Right atrium auricular region (tissue), 2 donors: ENCODE measurements at regions not wholly inside any gene's neighbourhood (a gene's known extent, or its start where the extent isn't known, plus 50 kb on each side); places are given as distances from the start of the nearest gene placed in this dataset.

ENCODE experiments used
- DNase-seq: peaks from one replicate; pipeline ENCODE4 v3.0.0-alpha.2; 2019; ENCODE audit warnings: low spot score
- H3K27ac ChIP-seq, 2 donors: fragments of 200-600 bp; sonication (generic); 1 replicate in 1 of 2; 2 replicates in 1 of 2; pipeline ENCODE4 v1.5.1; 2016 to 2019
- H3K27me3 ChIP-seq, 2 donors: fragments of 200-600 bp; sonication (generic); one replicate each; pipeline versions ENCODE4 v1.5.1 to v1.6.0; 2017 to 2019
- H3K36me3 ChIP-seq: fragments of 200-600 bp; sonication (generic); one replicate; pipeline ENCODE4 v1.5.1; 2016
- H3K4me1 ChIP-seq, 2 donors: fragments of 200-600 bp; sonication (generic); one replicate each; pipeline versions ENCODE4 v1.5.1 to v1.6.0; 2017 to 2019
- H3K4me3 ChIP-seq, 2 donors: fragments of 200-600 bp; sonication (generic); 1 replicate in 1 of 2; 2 replicates in 1 of 2; pipeline ENCODE4 v1.5.1; 2017 to 2019; ENCODE audit warnings: mild to moderate bottlenecking in 1 of 2, moderate library complexity in 1 of 2
- H3K9me3 ChIP-seq, 2 donors: fragments of 200-600 bp; sonication (generic); one replicate each; pipeline ENCODE4 v1.5.1; 2019
- CTCF ChIP-seq, 2 donors: fragments of 200-600 bp; sonication (generic); IDR thresholded peaks; one replicate each; pipeline ENCODE4 v1.5.1; 2019; ENCODE audit warnings: antibody characterized with exemption in 2 of 2

DNA sequence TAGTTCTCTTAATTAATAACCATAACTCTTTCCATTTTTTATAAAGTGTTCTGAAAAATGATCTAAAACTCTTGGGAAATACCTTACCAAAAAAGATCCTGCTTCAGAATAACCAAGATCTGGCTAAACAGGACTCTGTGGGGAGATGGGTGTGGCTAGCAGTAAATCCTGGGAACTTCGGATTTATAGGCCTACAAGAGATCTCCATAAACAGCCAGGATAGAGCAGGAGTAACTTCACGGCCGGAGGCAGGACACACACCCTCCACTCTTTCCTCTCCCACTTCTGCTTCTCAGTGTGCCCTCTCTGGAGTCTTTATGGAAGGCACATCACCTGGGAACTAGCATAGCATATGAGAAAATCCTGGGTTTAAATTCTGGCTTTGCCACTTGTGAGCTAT, 309.4 kb upstream of the SOX2 start:
- no peaks in the 10 kb centered on the region for H3K27me3 ChIP-seq
- no peak overlapping the region for H3K4me3 ChIP-seq
- H3K9me3 ChIP-seq = no peaks in the 10 kb centered on the region
- no peak for DNase-seq
- H3K36me3 ChIP-seq = no peaks in the 10 kb centered on the region
- no peak overlapping the region for H3K27ac ChIP-seq
- TF ChIP-seq CTCF (IDR thresholded peaks at IDR 0.05) = no peak
- H3K4me1 ChIP-seq = no peaks in the 10 kb centered on the region

DNA sequence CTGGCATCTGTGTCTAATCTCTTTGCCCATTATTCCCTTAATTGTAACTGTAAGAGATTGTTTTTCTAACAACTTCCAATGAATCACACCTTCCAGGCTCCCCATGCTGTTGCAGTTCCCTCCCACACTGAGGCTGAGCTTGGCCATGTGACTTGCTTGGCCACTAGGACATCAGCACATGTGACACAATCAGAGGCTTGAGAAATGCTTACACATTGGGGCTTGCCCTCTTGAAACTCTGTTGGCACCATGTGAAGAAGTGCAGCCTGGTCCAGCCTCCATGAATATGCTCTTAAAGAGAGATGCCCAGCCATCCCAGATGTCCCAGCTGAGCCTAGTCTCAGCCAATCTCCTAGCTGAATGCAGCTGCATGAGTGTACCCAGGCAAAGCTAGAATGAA, 326.8 kb upstream of the SOX2 start:
- no peak for DNase-seq
- no peak overlapping the region for H3K4me3 ChIP-seq
- no peak for TF ChIP-seq CTCF (IDR thresholded peaks at IDR 0.05)

DNA sequence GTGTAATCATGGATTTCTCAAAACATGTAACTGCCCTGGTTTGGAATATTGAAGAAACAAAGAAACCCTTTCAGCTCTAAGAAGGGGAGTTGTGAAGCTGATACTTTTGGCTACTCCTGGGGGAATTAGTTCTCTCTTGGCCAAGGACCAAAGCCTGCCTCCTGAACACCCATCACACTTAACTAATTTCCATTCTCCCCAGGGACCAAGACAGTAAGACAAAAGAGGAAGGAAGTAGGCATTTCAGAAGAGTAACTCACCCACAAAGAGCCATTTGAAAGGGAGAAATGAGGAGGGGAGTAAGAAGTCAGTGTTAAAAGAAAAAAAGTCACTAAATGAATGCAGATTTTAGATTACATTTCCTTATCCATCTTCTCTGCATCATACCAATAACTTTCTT, 328.0 kb upstream of the SOX2 start:
- no peak for DNase-seq
- Histone ChIP-seq H3K36me3 (no peaks in the 10 kb centered on the region), H3K27me3 (no peaks in the 10 kb centered on the region), H3K9me3 (peaks cover 0 to 6% of the 10 kb centered on the region in 2 donors), H3K27ac (no peak overlapping the region), H3K4me3 (no peak overlapping the region), H3K4me1 (no peaks in the 10 kb centered on the region)
- TF ChIP-seq CTCF (IDR thresholded peaks at IDR 0.05) = no peak

More for the DNA sequence above, 326.8 kb upstream of the SOX2 start:
- Histone ChIP-seq H3K36me3 (no peaks in the 10 kb centered on the region), H3K9me3 (peaks cover 0 to 6% of the 10 kb centered on the region in 2 donors), H3K27ac (no peak overlapping the region), H3K27me3 (no peaks in the 10 kb centered on the region), H3K4me1 (no peaks in the 10 kb centered on the region)

DNA sequence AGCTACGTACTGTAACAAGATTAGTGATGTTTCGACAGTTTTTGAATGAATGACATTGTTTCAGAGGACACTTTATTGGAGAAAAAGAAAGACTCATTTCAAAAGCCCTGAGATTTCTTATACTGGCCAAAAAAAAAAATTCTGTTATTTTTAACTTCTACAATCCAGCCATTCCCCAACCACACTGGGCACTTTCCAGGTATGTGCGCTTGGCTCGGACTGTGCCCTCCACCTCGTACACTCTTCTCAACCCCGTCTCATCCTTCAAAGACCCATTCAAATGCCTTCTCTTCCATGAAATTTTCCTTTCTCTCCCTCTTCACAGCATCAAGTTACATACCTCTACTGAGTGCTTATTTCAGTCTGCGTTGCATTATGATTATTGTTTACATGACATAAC, 328.5 kb upstream of the SOX2 start:
- no peak overlapping the region for H3K4me3 ChIP-seq
- H3K27ac ChIP-seq = no peak overlapping the region

DNA sequence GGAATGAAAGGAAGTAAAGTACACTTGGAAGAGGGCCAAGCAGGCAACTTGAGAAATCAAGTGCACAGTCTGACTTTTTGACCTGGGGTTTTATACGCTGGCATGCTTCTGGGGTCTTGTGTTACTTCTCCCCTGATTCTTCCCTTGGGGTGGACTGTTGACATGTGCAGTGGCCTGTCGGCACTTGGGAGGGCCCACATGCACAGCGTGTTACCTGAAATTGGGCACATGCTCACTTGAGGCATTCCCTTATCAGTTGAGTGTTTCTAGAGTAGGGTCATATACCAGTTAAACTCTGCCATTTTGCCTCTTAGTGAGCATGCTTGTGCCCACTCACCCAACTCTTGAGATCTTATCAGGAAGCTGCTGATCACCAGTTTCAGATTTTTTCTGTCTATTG, 329.1 kb upstream of the SOX2 start:
- Histone ChIP-seq H3K4me1 (no peaks in the 10 kb centered on the region), H3K36me3 (no peaks in the 10 kb centered on the region), H3K4me3 (no peak overlapping the region), H3K9me3 (no peaks in the 10 kb centered on the region), H3K27ac (no peak overlapping the region), H3K27me3 (no peaks in the 10 kb centered on the region)
- no peak for TF ChIP-seq CTCF (IDR thresholded peaks at IDR 0.05)
- DNase-seq = no peak

More for the DNA sequence above, 328.5 kb upstream of the SOX2 start:
- Histone ChIP-seq H3K36me3 (no peaks in the 10 kb centered on the region), H3K4me1 (no peaks in the 10 kb centered on the region), H3K27me3 (no peaks in the 10 kb centered on the region), H3K9me3 (peaks cover 0 to 3% of the 10 kb centered on the region in 2 donors)
- no peak for DNase-seq
- no peak for TF ChIP-seq CTCF (IDR thresholded peaks at IDR 0.05)

DNA sequence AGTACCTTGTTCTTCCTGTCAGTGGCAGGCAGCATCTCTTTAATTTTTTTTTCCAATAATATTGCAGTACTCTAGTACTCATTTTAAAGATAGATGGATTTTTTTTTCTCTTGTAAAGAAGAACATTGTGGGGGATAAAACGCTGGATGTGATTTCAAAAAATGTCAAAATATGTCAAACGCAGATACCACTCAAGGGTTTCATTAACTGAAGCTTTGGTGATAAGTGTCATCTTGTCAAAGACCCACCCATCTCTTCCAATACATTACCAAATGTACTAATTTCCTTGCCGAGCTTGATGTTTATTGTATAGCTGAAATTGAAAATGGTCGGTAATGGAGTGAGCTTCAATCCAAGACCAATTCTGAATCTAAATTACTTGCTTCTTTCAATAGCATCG, 332.4 kb upstream of the SOX2 start:
- TF ChIP-seq CTCF (IDR thresholded peaks at IDR 0.05) = no peak
- DNase-seq = no peak
- Histone ChIP-seq H3K27ac (no peak overlapping the region), H3K36me3 (no peaks in the 10 kb centered on the region), H3K27me3 (no peaks in the 10 kb centered on the region), H3K9me3 (no peaks in the 10 kb centered on the region), H3K4me3 (no peak overlapping the region), H3K4me1 (no peaks in the 10 kb centered on the region)
